ENCODE measurements at regions not wholly inside any gene's neighbourhood (a gene's known extent, or its start where the extent isn't known, plus 50 kb on each side); places are given as distances from the start of the nearest gene placed in this dataset.

DNA sequence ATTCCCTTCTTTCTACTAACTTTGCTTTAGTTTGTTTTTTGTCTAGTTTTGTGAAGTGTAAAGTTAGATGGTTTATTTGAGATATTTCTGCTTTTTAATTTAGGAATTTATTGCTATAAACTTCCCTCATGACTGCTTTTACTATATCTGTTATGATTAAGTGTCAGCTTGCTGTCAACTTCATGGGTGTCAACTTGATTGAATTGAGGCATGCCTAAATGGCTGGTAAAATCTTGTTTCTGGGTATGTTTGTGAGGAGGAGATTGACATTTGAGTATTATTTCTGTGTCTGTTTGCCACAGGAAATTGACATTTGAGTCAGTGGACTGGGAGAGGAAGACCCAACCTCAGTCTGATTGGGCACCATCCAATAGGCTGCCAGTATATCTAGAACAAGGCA is 1147.0 kb upstream of the EYS start:
- TF ChIP-seq, protein P1, sequence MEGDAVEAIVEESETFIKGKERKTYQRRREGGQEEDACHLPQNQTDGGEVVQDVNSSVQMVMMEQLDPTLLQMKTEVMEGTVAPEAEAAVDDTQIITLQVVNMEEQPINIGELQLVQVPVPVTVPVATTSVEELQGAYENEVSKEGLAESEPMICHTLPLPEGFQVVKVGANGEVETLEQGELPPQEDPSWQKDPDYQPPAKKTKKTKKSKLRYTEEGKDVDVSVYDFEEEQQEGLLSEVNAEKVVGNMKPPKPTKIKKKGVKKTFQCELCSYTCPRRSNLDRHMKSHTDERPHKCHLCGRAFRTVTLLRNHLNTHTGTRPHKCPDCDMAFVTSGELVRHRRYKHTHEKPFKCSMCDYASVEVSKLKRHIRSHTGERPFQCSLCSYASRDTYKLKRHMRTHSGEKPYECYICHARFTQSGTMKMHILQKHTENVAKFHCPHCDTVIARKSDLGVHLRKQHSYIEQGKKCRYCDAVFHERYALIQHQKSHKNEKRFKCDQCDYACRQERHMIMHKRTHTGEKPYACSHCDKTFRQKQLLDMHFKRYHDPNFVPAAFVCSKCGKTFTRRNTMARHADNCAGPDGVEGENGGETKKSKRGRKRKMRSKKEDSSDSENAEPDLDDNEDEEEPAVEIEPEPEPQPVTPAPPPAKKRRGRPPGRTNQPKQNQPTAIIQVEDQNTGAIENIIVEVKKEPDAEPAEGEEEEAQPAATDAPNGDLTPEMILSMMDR (conservative IDR thresholded peaks at IDR 0.05; ENCODE audit: low read depth, low read length): no peak
- no peak for TF ChIP-seq EZH2 (IDR thresholded peaks at IDR 0.05; ENCODE audit: borderline replicate concordance, low read depth, low read length, poor library complexity, severe bottlenecking)

All from A673 (cell line).